OCI-LY7 (cell line): ENCODE measurements at regions not wholly inside any gene's neighbourhood (a gene's known extent, or its start where the extent isn't known, plus 50 kb on each side); places are given as distances from the start of the nearest gene placed in this dataset.

ENCODE experiments used
- BruUV-seq: library from RNA; stranded (reverse); fragments of 400-500 nt; replicated peaks from 2 replicates; lab custom pipeline; 2021; lab: Mats Ljungman, UMichigan
- CTCF ChIA-PET: fragments of 300-600 bp; sonication (Branson Sonifier 250); formaldehyde crosslinking; loops from one replicate; lab custom pipeline; 2022; ENCODE audit warnings: antibody characterized with exemption; ENCODE audit not compliant: unreplicated experiment; lab: Charles Lee
- POLR2A ChIA-PET: fragments of 300-600 bp; sonication (Branson Sonifier 250); formaldehyde crosslinking; loops from one replicate; lab custom pipeline; 2022; ENCODE audit warnings: antibody characterized with exemption; lab: Charles Lee
- DNase-seq: peaks from one replicate; pipeline ENCODE4 v3.0.0-alpha.2; 2015; ENCODE audit warnings: low spot score
- H2AFZ ChIP-seq: fragments of 200-600 bp; sonication (generic), shearing (Covaris generic); 2 replicates; pipeline ENCODE4 v1.6.1; 2014; ENCODE audit warnings: mild to moderate bottlenecking, antibody characterized with exemption, low read length, moderate library complexity
- H3K27ac ChIP-seq: fragments of 200-600 bp; sonication (generic); 2 replicates; pipeline ENCODE4 v1.5.1; 2014; ENCODE audit warnings: mixed run types, low read depth, mild to moderate bottlenecking, moderate library complexity, low read length, inconsistent platforms; ENCODE audit not compliant: poor library complexity, severe bottlenecking
- H3K36me3 ChIP-seq: fragments of 200-600 bp; sonication (generic); 2 replicates; pipeline ENCODE4 v1.6.1; 2014; ENCODE audit warnings: mild to moderate bottlenecking, antibody characterized with exemption, low read length, moderate library complexity, mixed read lengths; ENCODE audit not compliant: insufficient read depth
- H3K4me1 ChIP-seq: fragments of 200-600 bp; sonication (generic); 2 replicates; pipeline ENCODE4 v1.5.1; 2014; ENCODE audit warnings: mild to moderate bottlenecking, low read length; ENCODE audit not compliant: insufficient read depth, poor library complexity, severe bottlenecking
- H3K4me2 ChIP-seq: fragments of 200-600 bp; sonication (generic); 2 replicates; pipeline ENCODE4 v1.6.1; 2014; ENCODE audit warnings: mild to moderate bottlenecking, low read length
- H3K4me3 ChIP-seq: fragments of 200-600 bp; sonication (generic); 2 replicates; pipeline ENCODE4 v1.5.1; 2014; ENCODE audit warnings: mild to moderate bottlenecking, low read depth, low read length; ENCODE audit not compliant: poor library complexity, severe bottlenecking
- H3K79me2 ChIP-seq: fragments of 200-600 bp; sonication (generic); 2 replicates; pipeline ENCODE4 v1.6.1; 2016; ENCODE audit warnings: low read depth, mild to moderate bottlenecking, low read length, moderate library complexity, mixed read lengths; ENCODE audit not compliant: insufficient read depth
- H3K9me2 ChIP-seq: fragments of 200-600 bp; sonication (generic); 2 replicates; pipeline ENCODE4 v1.6.1; 2016; ENCODE audit warnings: mild to moderate bottlenecking, low read length, mixed read lengths; ENCODE audit not compliant: insufficient read depth
- H3K9me3 ChIP-seq: fragments of 200-600 bp; sonication (generic); 2 replicates; pipeline ENCODE4 v1.6.1; 2014; ENCODE audit warnings: mild to moderate bottlenecking, mixed run types, low read length, mixed read lengths
- H4K20me1 ChIP-seq: fragments of 200-600 bp; sonication (generic); 2 replicates; pipeline ENCODE4 v1.6.1; 2014; ENCODE audit warnings: mild to moderate bottlenecking, antibody characterized with exemption, low read length, moderate library complexity, mixed read lengths; ENCODE audit not compliant: insufficient read depth
- CTCF ChIP-seq: fragments of 200-600 bp; sonication (generic); conservative IDR thresholded peaks from 2 replicates; pipeline ENCODE4 v1.5.1; 2014; ENCODE audit warnings: mild to moderate bottlenecking, antibody characterized with exemption, low read length, moderate library complexity, mixed read lengths
- EZH2phosphoT487 ChIP-seq: fragments of 200-600 bp; sonication (generic); IDR thresholded peaks from 2 replicates; pipeline ENCODE4 v1.6.1; 2018; ENCODE audit warnings: low read depth, borderline replicate concordance, mild to moderate bottlenecking, mixed run types, antibody characterized with exemption, low read length, moderate library complexity, mixed read lengths
- intact Hi-C: fragments of 100-400 bp; cut with micrococcal nuclease; formaldehyde crosslinking; loops from one replicate; pipeline ENCODE4 v1.10.0; 2022; ENCODE audit not compliant: unreplicated experiment

GRCh38 chr15:56856934-56857333 lies 61.5 kb upstream of the TCF12 start:
- CTCF ChIA-PET: no interaction called here
- POLR2A ChIA-PET: interaction anchor here (0.5 to 1.5 kb wide), 3 partner anchors 11 to 1444 kb away, joined by 3 to 4 read pairs (median 4); no protein-coding TSS in a partner anchor

GRCh38 chr15:56844892-56845291 lies 73.6 kb upstream of the TCF12 start:
- peak overlapping the region; percentile 47 for H2AFZ ChIP-seq
- TF ChIP-seq EZH2phosphoT487: no peak
- TF ChIP-seq CTCF: no peak
- H3K9me2 ChIP-seq: no peaks in the 10 kb centered on the region
- no peak overlapping the region for H3K4me3 ChIP-seq
- no peaks in the 10 kb centered on the region for H3K79me2 ChIP-seq
- H3K4me2 ChIP-seq: no peak overlapping the region
- CTCF ChIA-PET: no interaction called here
- POLR2A ChIA-PET: interaction anchor here (1.0 kb wide), 1 partner anchor 28 kb away, joined by 3 read pairs; no protein-coding TSS in a partner anchor
- BruUV-seq: no TSS peak
- intact Hi-C loops: no loop called here
- H3K36me3 ChIP-seq: no peaks in the 10 kb centered on the region
- no peaks in the 10 kb centered on the region for H4K20me1 ChIP-seq
- no peak overlapping the region for H3K27ac ChIP-seq
- no peaks in the 10 kb centered on the region for H3K9me3 ChIP-seq
- peaks cover 3% of the 10 kb centered on the region for H3K4me1 ChIP-seq
- peak; percentile 11 for DNase-seq

More at GRCh38 chr15:56856934-56857333, 61.5 kb upstream of the TCF12 start:
- no TSS peak for BruUV-seq
- no peak for DNase-seq
- no peak overlapping the region for H3K4me2 ChIP-seq
- 0 out of 2 replicates have a peak overlapping the region, but pooled peaks have one; percentile 40 for H2AFZ ChIP-seq
- H4K20me1 ChIP-seq: no peaks in the 10 kb centered on the region
- H3K4me3 ChIP-seq: no peak overlapping the region
- 0 out of 2 replicates have a peak, but pooled peaks cover 6% of the 10 kb centered on the region for H3K9me3 ChIP-seq
- no peaks in the 10 kb centered on the region for H3K36me3 ChIP-seq
- no peak overlapping the region for H3K27ac ChIP-seq
- H3K4me1 ChIP-seq: no peaks in the 10 kb centered on the region
- no peaks in the 10 kb centered on the region for H3K79me2 ChIP-seq
- intact Hi-C loops: no loop called here
- TF ChIP-seq EZH2phosphoT487 (no peak), CTCF (no peak)
- H3K9me2 ChIP-seq: no peaks in the 10 kb centered on the region

- Histone ChIP-seq H4K20me1 (no peaks in the 10 kb centered on the region), H3K9me2 (no peaks in the 10 kb centered on the region), H3K4me3 (no peak overlapping the region), H3K4me2 (no peak overlapping the region), H3K4me1 (peaks cover 3% of the 10 kb centered on the region), H3K79me2 (no peaks in the 10 kb centered on the region), H3K36me3 (no peaks in the 10 kb centered on the region), H3K9me3 (no peaks in the 10 kb centered on the region), H3K27ac (no peak overlapping the region), H2AFZ (peak overlapping the region; percentile 47)
- POLR2A ChIA-PET: interaction anchor here (0.6 to 1.2 kb wide), 3 partner anchors 25 to 64 kb away, joined by 3 read pairs; no protein-coding TSS in a partner anchor
- no TSS peak for BruUV-seq
- intact Hi-C loops: no loop called here
- no peak for TF ChIP-seq CTCF
- TF ChIP-seq EZH2phosphoT487: no peak
- DNase-seq: no peak
- CTCF ChIA-PET: no interaction called here
Observed at GRCh38 chr15:56844471-56844870, 74.0 kb upstream of the TCF12 start.
